Esophagus mucosa (tissue), 1 donor: ENCODE measurements at regions not wholly inside any gene's neighbourhood (a gene's known extent, or its start where the extent isn't known, plus 50 kb on each side); places are given as distances from the start of the nearest gene placed in this dataset.

Experiments
- ATAC-seq: fragments of 200-7000 bp; cut with Tn5 transposase; one replicate; pipeline ENCODE4 v1.9.1; 2020
- donor health status: DM: yes; HTN: yes; CAD: no.

DNA sequence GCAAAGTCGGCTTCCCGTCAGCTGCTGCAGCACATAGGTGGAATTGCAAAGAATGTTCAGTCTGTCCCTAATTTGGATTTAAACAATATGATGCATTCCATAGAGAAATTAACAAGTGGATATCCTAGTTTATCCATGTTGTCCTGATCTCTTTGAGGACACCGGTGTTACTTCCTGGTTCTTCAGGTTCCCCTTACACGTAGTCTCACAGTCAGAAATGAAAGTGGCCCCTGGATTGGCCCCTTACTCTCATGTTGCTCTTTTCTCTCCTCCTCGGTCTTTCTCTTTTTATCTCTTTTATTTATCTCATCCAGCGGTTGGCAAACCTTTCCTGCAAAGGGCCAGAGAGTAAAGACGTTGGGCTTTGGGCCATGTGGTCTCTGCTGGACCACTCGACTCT, 265.1 kb downstream of the GAS1 start:
- no peak for ATAC-seq

GRCh38 chr9:86679909-86680308, 267.4 kb downstream of the GAS1 start:
- no peak for ATAC-seq

GRCh38 chr9:86676396-86676795, 270.9 kb downstream of the GAS1 start:
- ATAC-seq: no peak

DNA sequence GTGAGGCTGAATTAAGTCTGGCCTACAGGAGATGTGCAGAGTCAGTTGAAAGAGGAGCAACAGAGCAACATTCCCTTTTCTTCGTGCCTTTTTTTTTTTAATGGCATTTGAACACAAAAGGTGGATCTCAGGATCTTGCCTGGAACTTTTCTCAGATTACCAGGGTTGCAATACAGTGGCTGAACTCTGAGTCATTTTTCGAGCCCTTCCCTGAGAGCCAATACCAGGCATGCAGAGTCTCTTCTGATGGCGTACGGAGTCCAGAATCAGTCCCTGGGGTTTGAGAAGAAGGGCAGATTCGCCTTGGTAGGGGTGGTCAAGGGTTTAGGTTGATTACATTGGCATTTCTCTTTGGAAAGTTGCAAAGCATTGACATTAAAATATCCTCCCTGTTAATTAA, 271.5 kb downstream of the GAS1 start:
- ATAC-seq: no peak

- no peak for ATAC-seq
These were observed 272.8 kb downstream of the GAS1 start for GRCh38 chr9:86674487-86674886.

- ATAC-seq: no peak
These were observed 274.3 kb downstream of the GAS1 start for GRCh38 chr9:86672966-86673365.

DNA sequence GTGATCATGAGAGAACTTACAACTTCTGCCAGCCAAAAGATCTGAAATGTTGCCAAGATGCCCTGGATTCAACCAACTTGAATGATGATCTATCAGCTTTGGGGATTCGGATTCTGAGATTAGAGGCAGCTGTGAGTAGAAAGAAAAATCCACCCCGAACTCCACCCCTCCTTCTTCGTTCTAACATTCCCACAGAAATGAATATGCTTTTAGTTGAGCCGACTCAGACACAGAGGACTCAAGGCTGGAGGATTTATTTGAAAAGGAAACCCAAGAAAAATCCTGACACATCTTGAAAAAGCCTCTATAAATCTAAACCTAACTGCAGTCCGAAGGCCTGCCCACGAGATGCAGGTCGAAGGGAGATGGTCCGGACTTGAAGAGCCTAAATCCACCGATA, 275.0 kb downstream of the GAS1 start:
- no peak for ATAC-seq

- ATAC-seq: no peak
These were observed 276.3 kb downstream of the GAS1 start for GRCh38 chr9:86671018-86671417.

- no peak for ATAC-seq
These were observed 276.8 kb downstream of the GAS1 start for GRCh38 chr9:86670536-86670935.

DNA sequence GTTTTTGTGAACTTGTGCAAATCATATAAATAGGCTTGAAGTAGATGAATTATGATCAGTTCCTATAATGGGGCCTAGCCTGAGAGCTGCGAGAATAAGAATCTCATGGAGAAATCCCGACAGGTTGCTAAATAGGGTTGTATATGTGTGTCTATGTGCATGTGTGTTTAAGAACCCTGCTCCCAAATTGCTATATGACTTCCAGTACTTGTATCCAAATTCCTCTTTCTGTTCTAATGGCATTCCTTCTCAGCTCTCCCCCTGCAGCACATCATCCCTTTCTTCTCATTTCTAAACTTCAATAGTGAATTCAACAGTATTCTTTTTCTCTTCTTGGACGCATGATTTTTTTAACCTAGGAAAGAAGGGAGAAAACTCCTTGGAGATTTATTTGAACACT, 277.2 kb downstream of the GAS1 start:
- no peak for ATAC-seq

DNA sequence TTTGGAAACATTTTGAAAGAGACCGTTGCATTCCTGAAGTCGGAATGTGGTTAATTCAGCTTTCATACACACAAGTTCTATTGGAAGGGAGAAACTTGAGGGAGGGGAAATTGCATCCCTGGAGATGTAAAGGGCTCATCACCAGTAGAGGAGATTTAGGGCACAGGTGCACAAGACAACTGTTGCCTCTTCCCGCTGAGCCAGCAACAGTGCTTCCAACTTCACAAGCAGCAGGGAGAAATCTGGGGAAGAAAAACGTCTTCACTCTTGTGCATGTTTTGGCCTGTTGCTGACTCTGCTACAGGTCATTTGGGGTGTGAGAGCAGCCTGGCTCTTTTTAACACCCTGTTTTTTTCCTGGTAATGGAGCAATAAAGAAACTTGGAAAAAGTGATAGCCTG, 277.9 kb downstream of the GAS1 start:
- ATAC-seq: no peak

DNA sequence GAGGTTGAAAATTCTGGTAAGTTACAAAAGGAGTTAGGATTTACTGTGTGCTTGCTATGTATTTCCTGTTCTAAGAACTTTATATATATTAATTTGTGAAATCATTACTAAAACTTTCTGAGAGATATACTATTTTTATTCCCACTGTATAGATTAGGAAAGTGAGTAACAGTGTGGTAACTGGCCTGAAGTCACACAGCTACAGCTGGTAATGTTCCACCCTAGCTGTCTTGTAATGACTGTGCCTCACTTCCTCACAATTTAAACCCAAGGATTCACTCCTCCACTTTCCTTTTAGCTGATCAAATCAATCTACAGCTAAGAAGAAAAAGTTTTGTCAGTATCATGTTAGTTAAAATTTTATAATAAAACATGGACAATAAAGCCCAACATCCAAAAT, 278.8 kb downstream of the GAS1 start:
- ATAC-seq: no peak

GRCh38 chr9:86667307-86667706, 280.0 kb downstream of the GAS1 start:
- ATAC-seq: no peak

DNA sequence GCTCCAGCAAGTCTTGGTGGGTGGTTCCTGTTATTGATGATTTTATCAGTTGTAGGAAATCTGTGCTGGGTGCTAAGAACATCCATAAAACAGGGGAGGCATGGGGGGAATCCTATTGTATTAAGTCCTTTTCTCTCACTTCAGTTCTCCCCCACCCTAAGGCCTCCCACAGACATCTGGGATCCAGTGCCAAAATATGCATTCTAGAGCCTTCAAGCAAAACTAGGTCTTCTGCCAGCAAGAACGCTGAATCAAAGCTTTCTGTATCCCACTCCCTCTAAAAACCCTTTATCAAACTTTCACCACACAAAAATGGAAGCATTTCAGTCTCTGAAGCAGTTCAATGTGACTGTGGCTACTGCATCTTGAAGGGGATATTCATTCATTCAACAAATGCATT, 281.9 kb downstream of the GAS1 start:
- no peak for ATAC-seq

GRCh38 chr9:86664603-86665002, 282.7 kb downstream of the GAS1 start:
- no peak for ATAC-seq

GRCh38 chr9:86663905-86664304, 283.4 kb downstream of the GAS1 start:
- no peak for ATAC-seq

- no peak for ATAC-seq
These were observed 284.3 kb downstream of the GAS1 start for GRCh38 chr9:86662890-86663468.

DNA sequence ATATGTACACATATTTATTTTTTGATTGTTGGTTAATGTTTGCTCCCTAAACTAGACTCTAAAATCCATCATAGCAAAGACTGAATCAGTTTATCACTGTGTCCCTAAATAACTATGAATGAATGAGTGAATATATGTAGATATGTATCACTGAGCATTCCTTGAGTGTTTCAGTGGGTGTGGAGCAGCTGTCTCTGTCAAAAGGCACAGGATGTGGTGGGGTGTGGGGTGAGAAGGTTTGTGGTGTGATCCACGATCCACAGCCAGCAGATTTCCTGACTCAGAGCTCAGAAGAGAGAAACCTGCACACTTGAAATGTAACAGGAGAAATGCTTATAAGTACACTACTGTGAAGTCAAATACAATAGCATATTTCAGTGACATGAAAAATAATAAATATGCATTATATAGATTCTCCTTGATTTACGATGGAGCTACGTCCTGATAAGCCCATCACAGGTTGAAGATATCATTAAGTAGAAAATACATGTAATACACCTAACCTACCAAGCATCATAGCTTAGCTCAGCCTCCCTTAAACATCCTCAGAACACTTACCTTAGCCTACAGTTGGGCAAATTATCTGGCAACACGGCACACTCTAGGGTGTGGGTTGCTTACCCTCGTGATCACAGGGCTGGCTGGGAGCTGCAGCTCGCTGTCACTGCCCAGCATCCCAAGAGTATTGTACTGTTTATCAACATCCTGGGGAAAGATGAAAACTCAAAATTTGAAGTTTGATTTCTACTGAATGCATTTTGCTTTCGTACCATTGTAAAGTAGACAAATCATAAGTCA, 287.0 kb downstream of the GAS1 start:
- no peak for ATAC-seq

DNA sequence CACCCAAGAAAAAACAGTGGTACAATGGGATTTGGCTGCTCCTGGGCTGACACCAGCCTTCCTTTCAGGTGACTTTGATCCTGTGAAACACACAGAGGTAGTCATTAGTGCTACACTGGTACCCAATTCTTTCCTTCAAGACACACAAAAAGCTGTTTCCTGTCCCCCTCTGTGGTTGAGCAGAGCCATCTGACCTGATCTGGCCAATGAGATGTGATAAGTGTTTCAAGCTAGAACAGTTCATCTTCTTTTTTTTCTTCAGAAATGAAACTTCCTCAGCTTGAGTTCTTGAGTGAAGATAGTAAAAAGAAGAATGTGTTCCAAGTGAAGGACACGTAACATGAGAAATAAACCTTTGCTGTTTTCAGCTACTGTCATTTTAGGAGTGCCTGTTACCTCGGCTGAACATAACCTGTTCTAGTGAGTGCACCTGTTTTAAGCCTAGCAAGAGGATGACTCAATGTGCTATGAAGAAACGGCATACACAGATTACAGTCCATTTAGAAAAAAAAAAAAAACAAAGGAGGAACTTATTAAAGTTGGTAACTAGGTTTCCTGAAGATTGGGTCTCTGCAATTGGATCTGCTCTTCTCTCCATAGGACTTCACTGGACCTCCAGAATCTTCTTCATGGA, 287.8 kb downstream of the GAS1 start:
- ATAC-seq: peak; percentile 79

DNA sequence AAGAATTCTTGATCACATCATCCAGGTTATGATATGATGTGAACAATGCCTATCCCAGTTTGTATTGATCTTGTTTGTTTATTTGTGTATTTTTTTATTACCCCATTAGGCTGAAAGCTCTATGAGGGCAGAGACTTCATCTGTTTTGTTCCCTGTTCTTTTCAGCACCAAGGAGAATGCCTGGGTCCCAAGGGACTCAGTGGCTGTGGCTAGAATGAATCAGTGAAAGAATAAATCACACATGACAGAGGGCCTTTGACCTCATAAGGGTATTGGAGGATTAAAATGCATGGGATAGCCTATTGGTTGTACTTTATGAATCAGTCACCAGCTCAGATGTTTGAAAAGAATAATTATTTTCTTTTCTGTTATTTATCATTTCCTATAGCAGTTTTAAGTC, 292.2 kb downstream of the GAS1 start:
- no peak for ATAC-seq

DNA sequence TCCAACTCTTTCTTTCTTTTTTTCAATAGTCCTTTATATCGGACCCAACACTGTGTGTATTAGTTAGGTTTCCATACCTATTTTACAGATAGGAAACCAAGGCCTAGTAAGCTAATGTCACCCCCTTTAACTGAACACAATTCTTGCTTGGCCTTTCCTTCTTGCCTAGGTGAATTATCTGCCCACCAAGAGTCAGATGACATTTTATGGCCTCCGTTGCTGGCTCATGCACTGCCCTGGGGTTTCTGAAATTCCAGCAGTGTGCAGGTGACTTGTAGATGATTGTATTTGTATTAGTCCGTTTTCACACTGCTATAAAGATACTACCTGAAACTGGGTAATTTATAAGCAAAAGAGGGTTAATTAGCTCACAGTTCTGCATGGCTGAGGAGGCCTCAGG, 293.8 kb downstream of the GAS1 start:
- no peak for ATAC-seq

GRCh38 chr9:86652736-86653135, 294.6 kb downstream of the GAS1 start:
- no peak for ATAC-seq

DNA sequence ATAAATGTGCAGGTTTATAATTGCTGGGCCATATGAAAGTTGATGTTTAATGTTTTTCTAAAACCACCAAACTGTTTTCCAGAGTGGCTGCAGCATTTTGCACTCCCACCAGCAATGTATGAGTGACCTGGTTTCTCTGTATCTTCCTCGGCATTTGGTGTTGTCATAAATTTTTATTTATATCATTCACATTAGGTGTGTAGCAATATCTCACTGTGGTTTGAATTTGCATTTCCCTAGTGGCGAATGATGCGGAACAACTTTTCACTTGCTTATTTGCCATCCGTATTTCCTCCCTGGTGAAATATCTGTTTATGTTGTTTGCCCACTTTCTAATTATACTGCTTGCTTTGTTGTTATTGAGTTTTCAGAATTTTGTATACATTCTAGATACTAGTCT, 295.7 kb upstream of the TUT7 start:
- no peak for ATAC-seq

GRCh38 chr9:86648828-86649170, 294.6 kb upstream of the TUT7 start:
- ATAC-seq: no peak
